Gastroesophageal sphincter (tissue), 4 donors: ENCODE measurements at regions not wholly inside any gene's neighbourhood (a gene's known extent, or its start where the extent isn't known, plus 50 kb on each side); places are given as distances from the start of the nearest gene placed in this dataset.
"Not testable (repeated sequence)": the region's sequence is repeated elsewhere in the genome, so short reads cannot be mapped to it uniquely, and the experiment has no call there.

Experiments
- ATAC-seq: fragments of 150-250 bp; one replicate; pipeline ENCODE4 v1.9.1; 2016; ENCODE audit warnings: mild to moderate bottlenecking, moderate library complexity
- H3K27ac ChIP-seq, 4 donors: fragments of 200-600 bp; sonication (generic) in 3 of 4; 1 replicate in 3 of 4; 2 replicates in 1 of 4; pipeline ENCODE4 v1.5.1; 2016 to 2019
- H3K27me3 ChIP-seq: fragments of 200-600 bp; sonication (generic); one replicate; pipeline ENCODE4 v1.5.1; 2019
- H3K36me3 ChIP-seq, 2 donors: fragments of 200-600 bp; sonication (generic); one replicate each; pipeline ENCODE4 v1.5.1; 2019; ENCODE audit warnings: control low read depth in 1 of 2
- H3K4me1 ChIP-seq, 3 donors: fragments of 200-600 bp; sonication (generic); 1 replicate in 2 of 3; 2 replicates in 1 of 3; pipeline ENCODE4 v1.5.1; 2016 to 2019; ENCODE audit warnings: control low read depth in 2 of 3
- H3K4me3 ChIP-seq, 2 donors: fragments of 200-600 bp; sonication (generic); one replicate each; pipeline ENCODE4 v1.5.1; 2019; ENCODE audit warnings: mild to moderate bottlenecking in 1 of 2, moderate library complexity in 1 of 2
- H3K9me3 ChIP-seq, 3 donors: fragments of 200-600 bp; sonication (generic); one replicate each; pipeline ENCODE4 v1.5.1; 2017 to 2019; ENCODE audit warnings: control low read depth in 2 of 3
- EP300 ChIP-seq: sonication (generic); formaldehyde crosslinking; IDR thresholded peaks from one replicate; pipeline ENCODE4 v1.6.1; 2017; ENCODE audit warnings: antibody characterized with exemption, mild to moderate bottlenecking
- POLR2A ChIP-seq, 2 donors: fragments of 450-650 bp; IDR thresholded peaks; one replicate each; pipeline ENCODE4 v1.6.1; 2017; ENCODE audit warnings: antibody characterized with exemption in 2 of 2, mild to moderate bottlenecking in 2 of 2, moderate library complexity in 1 of 2
- POLR2AphosphoS5 ChIP-seq: sonication (generic); formaldehyde crosslinking; IDR thresholded peaks from one replicate; pipeline ENCODE4 v1.6.1; 2017; ENCODE audit warnings: antibody characterized with exemption
- WGBS, 2 donors: methylation state at CpG; one replicate each; pipeline ENCODE4 v1.1.5; 2018; ENCODE audit warnings: low coverage in 1 of 2; 5-methylcytosine and 5-hydroxymethylcytosine counted together
- TF ChIP-seq, protein P1 (sequence below), 4 experiments: fragments of 200-600 bp in 2 of 4; fragments of 450-650 bp in 2 of 4; sonication (generic) in 1 of 4; IDR thresholded peaks; one replicate each; pipeline ENCODE4 v1.5.1; 2017 to 2019; ENCODE audit warnings: antibody characterized with exemption in 4 of 4, mild to moderate bottlenecking in 2 of 4, moderate library complexity in 2 of 4

DNA sequence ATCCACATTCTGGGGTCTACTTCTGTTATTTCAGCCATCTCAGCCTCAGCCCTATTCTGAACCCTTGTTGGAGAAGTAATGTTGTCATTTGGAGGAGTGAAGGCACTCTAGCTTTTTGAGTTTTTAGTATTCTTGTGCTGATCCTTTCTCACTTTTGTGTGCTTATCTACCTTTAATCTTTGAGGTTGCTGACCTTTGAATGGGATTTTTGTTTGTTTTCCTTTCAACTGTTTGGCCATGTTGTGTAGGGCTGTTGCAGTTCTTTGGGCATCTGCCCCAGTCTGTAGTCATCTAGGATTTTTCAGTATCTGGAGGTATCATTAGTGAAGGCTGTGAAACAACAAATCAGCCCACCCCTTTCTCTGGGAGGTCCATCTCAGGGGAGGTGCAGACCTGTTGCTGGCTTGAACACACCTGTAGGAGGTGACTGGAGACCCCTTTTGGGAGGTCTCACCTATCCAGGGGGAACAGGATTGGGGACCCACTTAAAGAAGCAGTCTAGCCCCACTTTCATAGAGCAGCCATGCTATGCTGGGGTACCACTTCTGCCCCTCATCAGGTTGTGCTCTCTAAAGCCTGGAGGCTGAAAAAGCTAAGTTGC lies 1391.4 kb downstream of the UQCRFS1 start:
- Histone ChIP-seq H3K27me3 (no peaks in the 10 kb centered on the region), H3K9me3 (no peaks in the 10 kb centered on the region), H3K4me3 (no peak overlapping the region), H3K36me3 (no peaks in the 10 kb centered on the region), H3K27ac (no peak overlapping the region), H3K4me1 (no peaks in the 10 kb centered on the region)
- TF ChIP-seq POLR2AphosphoS5 (no peak), POLR2A (IDR thresholded peaks at IDR 0.05) (no peak)
- TF ChIP-seq, protein P1, sequence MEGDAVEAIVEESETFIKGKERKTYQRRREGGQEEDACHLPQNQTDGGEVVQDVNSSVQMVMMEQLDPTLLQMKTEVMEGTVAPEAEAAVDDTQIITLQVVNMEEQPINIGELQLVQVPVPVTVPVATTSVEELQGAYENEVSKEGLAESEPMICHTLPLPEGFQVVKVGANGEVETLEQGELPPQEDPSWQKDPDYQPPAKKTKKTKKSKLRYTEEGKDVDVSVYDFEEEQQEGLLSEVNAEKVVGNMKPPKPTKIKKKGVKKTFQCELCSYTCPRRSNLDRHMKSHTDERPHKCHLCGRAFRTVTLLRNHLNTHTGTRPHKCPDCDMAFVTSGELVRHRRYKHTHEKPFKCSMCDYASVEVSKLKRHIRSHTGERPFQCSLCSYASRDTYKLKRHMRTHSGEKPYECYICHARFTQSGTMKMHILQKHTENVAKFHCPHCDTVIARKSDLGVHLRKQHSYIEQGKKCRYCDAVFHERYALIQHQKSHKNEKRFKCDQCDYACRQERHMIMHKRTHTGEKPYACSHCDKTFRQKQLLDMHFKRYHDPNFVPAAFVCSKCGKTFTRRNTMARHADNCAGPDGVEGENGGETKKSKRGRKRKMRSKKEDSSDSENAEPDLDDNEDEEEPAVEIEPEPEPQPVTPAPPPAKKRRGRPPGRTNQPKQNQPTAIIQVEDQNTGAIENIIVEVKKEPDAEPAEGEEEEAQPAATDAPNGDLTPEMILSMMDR (IDR thresholded peaks at IDR 0.05), result no peak
- ATAC-seq, result no peak

DNA sequence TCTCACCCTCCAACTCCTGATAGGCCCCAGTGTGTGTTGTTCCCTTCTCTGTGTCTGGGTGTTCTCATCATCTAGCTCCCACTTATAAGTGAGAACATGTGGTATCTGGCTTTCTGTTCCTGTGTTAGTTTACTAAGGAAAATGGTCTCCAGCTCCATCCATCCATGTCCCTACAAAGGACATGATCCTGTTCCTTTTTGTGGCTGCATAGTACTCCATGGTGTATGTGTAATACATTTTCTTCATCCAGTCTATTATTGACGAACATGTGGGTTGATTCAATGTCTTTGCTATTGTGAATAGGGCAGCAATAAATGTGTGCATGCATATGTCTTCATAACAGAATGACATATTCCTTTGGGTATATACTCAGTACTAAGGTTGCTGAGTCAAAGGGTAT lies 1397.0 kb downstream of the UQCRFS1 start:
- H3K27me3 ChIP-seq, result no peaks in the 10 kb centered on the region
- no peak overlapping the region for H3K4me3 ChIP-seq
- H3K4me1 ChIP-seq, result no peaks in the 10 kb centered on the region
- no peak for ATAC-seq
- no peaks in the 10 kb centered on the region for H3K9me3 ChIP-seq
- H3K36me3 ChIP-seq, result no peaks in the 10 kb centered on the region
- 71 to 92% methylated on average over 1 of the region's 1 CpG for WGBS, 2 donors
- TF ChIP-seq, protein P1 (IDR thresholded peaks at IDR 0.05), result no peak
- TF ChIP-seq POLR2A (IDR thresholded peaks at IDR 0.05) (no peak), EP300 (no peak), POLR2AphosphoS5 (no peak)
- H3K27ac ChIP-seq, result no peak overlapping the region

DNA sequence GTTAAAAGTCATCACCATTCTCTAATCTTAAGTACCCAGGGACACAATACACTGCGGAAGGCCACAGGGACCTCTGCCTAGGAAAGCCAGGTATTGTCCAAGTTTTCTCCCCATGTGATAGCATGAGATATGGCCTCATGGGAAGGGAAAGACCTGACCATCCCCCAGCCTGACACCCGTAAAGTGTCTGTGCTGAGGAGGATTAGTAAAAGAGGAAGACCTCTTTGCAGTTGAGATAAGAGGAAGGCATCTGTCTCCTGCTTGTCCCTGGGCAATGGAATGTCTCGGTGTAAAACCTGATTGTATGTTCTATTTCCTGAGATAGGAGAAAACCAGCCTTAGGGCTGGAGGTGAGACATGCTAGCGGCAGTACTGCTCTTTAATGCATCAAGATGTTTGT lies 1398.1 kb downstream of the UQCRFS1 start:
- H3K36me3 ChIP-seq, ATAC-seq, H3K4me3 ChIP-seq, H3K9me3 ChIP-seq, H3K27ac ChIP-seq, H3K4me1 ChIP-seq, H3K27me3 ChIP-seq: not testable (repeated sequence)
- WGBS, 2 donors, result 80 to 93% methylated on average over 2 to 4 of the region's 4 CpGs

DNA sequence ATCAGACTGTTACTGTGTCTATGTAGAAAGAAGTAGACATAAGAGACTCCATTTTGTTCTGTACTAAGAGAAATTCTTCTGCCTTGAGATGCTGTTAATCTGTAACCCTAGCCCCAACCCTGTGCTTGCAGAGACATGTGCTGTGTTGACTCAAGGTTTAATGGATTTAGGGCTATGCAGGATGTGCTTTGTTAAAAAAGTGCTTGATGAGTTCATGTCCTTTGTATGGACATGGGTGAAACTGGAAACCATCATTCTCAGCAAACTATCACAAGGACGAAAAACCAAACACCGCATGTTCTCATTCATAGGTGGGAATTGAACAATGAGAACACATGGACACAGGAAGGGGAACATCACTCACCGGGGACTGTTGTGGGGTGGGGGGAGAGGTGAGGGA lies 1398.7 kb downstream of the UQCRFS1 start:
- not testable (repeated sequence) for H3K27me3 ChIP-seq, H3K9me3 ChIP-seq, H3K4me1 ChIP-seq, ATAC-seq, H3K36me3 ChIP-seq, H3K4me3 ChIP-seq, H3K27ac ChIP-seq
- 100% methylated on average over 1 of the region's 3 CpGs; no CpG with 5 or more reads in 1 of the 2 donors for WGBS, 2 donors

DNA sequence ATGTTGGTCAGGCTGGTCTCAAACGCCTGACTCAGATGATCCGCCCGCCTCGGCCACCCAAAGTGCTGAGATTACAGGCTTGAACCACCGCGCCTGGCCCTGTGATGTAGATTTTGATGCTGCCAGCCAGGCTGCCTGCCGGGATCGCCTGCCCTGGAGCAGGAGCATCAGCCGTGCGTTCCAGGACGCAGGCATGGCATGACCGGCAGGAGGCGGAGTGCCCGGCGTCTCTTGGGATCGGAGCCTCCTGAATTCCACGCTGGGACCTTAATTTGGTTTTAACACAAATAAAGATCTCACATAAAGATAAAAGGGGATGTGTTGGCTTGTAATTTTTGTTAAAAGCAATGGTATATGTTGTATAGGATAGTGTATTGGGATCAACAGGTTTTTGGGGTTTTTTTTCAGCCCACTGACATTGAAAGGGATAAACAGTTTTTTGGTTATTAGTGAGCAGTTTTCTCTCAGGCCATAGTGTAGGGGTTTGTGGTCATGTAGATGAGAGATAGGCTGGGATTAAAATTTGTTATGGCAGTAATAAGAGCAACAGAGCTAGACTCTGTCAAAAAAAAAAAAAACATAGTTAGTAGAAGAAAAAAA lies 1406.4 kb downstream of the UQCRFS1 start:
- no peak overlapping the region for H3K27ac ChIP-seq
- no peak for TF ChIP-seq POLR2AphosphoS5
- no peak for TF ChIP-seq POLR2A (IDR thresholded peaks at IDR 0.05)
- TF ChIP-seq, protein P1 (IDR thresholded peaks at IDR 0.05), result no peak
- TF ChIP-seq EP300, result no peak
- H3K4me1 ChIP-seq, result no peaks in the 10 kb centered on the region
- no peaks in the 10 kb centered on the region for H3K27me3 ChIP-seq
- ATAC-seq, result no peak
- no peak overlapping the region for H3K4me3 ChIP-seq
- peaks cover 0 to 24% of the 10 kb centered on the region in 2 donors for H3K36me3 ChIP-seq
- WGBS, 2 donors, result 96 to 100% methylated on average over 6 to 15 of the region's 17 CpGs
- H3K9me3 ChIP-seq, result no peaks in the 10 kb centered on the region

DNA sequence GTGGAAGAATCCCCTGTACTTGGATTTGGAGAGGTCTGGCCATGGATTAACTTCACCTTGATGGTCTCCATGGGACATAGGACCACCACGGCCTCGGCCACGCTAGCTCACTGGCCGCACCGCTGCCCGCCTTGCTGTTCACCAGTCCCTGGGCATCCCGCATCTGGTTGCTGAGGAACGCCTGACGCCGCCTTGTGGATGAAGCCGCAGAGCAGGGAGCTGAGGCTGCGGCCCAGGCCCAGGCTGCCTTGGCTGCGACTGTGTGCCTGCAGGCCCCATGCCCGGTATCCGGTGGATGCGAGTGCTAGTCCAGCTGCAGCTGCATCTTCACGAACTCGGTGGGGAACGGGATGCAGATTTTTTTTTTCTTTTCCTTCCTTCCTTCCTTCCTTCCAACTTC lies 1407.1 kb downstream of the UQCRFS1 start:
- no peaks in the 10 kb centered on the region for H3K27me3 ChIP-seq
- no peak for ATAC-seq
- peaks cover 0 to 24% of the 10 kb centered on the region in 2 donors for H3K36me3 ChIP-seq
- H3K9me3 ChIP-seq, result no peaks in the 10 kb centered on the region
- TF ChIP-seq EP300, result no peak
- TF ChIP-seq POLR2AphosphoS5, result no peak
- TF ChIP-seq POLR2A (IDR thresholded peaks at IDR 0.05), result no peak
- TF ChIP-seq, protein P1 (IDR thresholded peaks at IDR 0.05), result no peak
- no CpG with 5 or more reads among the region's 19 CpGs for WGBS, 2 donors
- no peaks in the 10 kb centered on the region for H3K4me1 ChIP-seq
- no peak overlapping the region for H3K27ac ChIP-seq
- no peak overlapping the region for H3K4me3 ChIP-seq
